Mammary epithelial cell (primary cell): ENCODE measurements at regions not wholly inside any gene's neighbourhood (a gene's known extent, or its start where the extent isn't known, plus 50 kb on each side); places are given as distances from the start of the nearest gene placed in this dataset.

ENCODE experiments used
- CTCF ChIP-seq, 2 donors: IDR thresholded peaks in 1 of 2; conservative IDR thresholded peaks in 1 of 2; 2 replicates each; pipeline ENCODE4 v1.5.1; 2011 to 2012; ENCODE audit warnings: inconsistent platforms in 2 of 2, low read length in 2 of 2, mild to moderate bottlenecking in 2 of 2, control low read depth in 1 of 2, low read depth in 1 of 2; ENCODE audit not compliant: insufficient read depth in 1 of 2; ENCODE audit errors: extremely low read depth in 1 of 2
- EZH2 ChIP-seq: IDR thresholded peaks from 2 replicates; pipeline ENCODE4 v1.6.1; 2012; ENCODE audit warnings: low read length, inconsistent platforms, borderline replicate concordance

DNA sequence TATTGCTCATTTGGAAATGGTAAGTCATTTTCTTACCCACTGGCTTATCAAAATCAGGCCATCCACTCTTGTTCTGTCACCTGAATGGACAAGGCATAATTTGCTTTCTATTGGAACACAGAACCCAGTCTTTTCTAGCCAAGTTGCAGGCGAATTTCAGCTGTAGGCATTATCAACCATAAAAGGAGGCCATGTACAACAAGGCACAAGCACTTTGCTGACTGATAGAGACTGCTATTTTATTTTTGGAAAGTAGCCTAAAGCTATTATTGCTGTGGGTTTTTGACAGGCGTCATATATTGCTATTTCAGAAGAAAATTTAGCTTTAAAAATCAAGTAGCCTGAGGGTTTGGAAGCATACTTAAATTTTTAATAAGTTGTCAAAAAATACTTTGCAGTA, 344.2 kb downstream of the HDGFL1 start:
- TF ChIP-seq EZH2: no peak
- TF ChIP-seq CTCF (conservative IDR thresholded peaks at IDR 0.05 in 1 of 2, IDR thresholded peaks at IDR 0.05 in 1 of 2; ENCODE audit: extremely low read depth in 1 of 2, insufficient read depth in 1 of 2, low read depth in 1 of 2, low read length in 2 of 2): no peak
